Stimulated activated CD4-positive, alpha-beta T cell treated with anti-CD3 and anti-CD28 coated beads, Interleukin-4, amount 100 ng/mL, for 48 hours (primary cell): ENCODE measurements at regions not wholly inside any gene's neighbourhood (a gene's known extent, or its start where the extent isn't known, plus 50 kb on each side); places are given as distances from the start of the nearest gene placed in this dataset.

ENCODE experiments used
- DNase-seq, 2 donors: peaks; one replicate each; pipeline ENCODE4 v3.0.0-alpha.2; 2020; ENCODE audit warnings: low read depth in 2 of 2

- no peak for DNase-seq
Observed at GRCh38 chr16:86429663-86430062, 80.7 kb upstream of the FOXF1 start.

DNA sequence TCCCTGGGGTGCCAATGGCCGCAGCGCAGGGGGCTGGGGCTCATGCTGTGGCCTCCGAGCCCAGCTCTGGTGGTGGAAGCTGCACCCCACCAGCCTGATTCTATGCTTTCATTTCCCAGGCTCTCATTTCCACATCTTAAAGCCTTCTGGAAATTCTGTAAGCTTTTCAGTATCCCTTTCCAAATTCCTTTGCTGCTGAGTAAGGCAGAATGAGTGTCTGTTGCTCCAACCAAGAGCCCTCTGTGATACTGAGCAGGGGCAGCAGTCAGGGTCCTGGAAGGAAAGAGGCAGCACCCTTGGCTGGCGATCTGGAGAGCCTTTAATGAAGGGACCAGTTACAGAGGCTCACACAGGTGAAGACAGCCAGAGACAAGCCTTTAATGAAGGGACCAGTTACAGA is 79.5 kb upstream of the FOXF1 start:
- DNase-seq = no peak

GRCh38 chr16:86431540-86431939 is 78.8 kb upstream of the FOXF1 start:
- no peak for DNase-seq

DNA sequence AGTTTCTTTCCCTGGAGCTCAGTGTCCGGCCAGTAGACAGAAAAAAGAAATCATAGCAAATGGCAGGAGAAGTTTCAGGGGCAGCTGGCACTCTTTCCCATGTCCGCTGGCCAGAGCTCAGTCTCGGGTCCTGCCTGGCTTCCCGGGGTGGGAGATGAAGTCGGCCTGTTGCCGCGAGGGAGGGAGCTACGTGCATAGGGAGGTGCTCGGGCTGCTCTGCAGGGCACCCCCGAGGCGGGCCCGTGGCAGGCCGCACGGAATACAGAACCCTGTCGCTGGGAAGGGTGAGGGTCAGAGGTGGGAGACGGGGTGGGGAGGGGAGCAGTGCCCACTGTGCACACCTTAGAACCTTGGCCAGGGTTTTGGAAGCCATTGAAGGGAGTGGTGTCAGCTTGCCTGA is 78.3 kb upstream of the FOXF1 start:
- no peak for DNase-seq

DNA sequence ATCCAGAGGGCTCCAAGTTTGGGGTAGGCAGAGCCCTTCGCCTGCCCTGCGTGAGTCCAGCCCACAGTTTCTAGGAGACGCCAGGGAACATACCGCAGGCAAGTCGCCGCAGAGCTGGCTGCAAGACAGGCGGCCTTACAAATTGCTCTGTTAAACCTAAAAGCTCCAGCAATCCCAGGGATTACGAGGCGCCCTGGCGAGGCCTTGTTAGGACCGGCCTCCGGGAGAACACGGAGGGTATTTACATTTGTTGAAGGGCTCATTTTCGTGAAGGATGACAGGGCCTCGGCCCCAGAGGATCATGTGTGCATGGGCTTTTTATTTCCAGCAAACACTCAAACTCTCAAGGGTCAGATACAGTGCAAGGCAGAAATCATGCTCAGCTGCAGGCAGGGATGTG is 77.6 kb upstream of the FOXF1 start:
- no peak for DNase-seq

- no peak for DNase-seq
Observed at GRCh38 chr16:86436466-86437185, 73.7 kb upstream of the FOXF1 start.

GRCh38 chr16:86437348-86437747 is 73.0 kb upstream of the FOXF1 start:
- DNase-seq = no peak

DNA sequence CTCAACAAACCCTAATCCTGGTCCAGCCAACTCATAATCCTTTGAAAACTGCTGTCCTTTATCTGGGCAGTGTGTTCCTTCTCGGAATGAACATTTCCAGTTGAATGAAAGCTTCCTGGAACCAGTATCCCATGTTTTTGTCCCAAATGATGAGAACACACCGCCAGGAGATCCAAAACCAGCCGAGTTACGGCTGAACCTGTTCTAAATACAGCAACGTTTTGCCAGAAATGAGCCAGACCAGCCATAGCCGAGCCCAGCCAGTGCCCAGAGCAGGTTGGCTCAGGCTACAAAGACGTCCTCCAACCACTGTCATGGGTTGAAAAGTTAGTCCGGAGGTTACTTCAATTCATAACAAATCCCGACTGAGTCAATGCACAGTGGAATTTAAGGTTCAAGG is 67.6 kb upstream of the FOXF1 start:
- no peak for DNase-seq

DNA sequence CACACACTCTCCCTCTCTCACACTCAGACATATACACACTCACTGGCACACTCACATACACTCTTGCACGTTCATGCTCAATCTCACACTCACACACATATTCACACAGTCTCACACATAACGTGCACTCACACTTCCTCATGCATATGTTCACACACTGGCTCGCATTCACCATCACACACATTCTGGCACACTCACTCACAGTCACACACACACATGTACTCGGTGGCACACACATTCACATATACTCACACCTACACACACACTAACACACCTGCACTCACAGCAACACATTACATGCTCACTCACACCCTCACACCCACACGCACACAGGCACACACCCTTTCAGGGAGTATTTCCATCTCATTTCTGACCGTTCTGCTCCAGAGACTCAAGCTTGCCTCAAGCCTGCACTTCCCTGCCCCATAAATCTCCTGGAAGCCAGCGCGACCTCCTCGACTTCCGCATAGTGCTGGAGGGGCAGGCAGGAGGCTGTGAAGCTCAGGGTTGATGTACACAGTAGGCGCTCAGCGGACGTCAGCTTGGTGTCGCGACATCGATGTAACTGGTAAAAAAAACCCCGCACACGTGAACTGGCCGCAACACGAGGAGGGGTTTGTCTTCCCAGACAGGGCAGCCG is 66.7 kb upstream of the FOXF1 start:
- no peak for DNase-seq

GRCh38 chr16:86444261-86444660 is 66.1 kb upstream of the FOXF1 start:
- no peak for DNase-seq

DNA sequence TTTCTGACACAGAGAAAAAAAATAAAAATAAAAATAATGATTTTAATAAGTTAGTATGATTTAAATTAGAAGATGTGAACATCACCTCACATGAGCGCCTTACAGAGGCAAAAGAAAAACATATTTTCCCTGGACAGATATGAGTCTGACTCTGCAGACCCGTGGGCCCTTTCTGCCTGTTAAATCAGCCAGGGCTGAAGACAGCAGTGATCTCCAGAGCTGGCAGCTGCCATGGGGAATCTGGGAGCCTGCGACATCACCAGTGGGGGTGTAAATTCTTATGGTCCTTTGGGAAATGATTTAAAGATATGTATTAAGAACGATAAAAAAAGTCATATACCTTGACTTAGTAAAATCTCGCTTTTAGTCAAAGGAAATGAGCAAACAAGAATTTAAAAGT is 65.7 kb upstream of the FOXF1 start:
- DNase-seq = no peak

- no peak for DNase-seq
Observed at GRCh38 chr16:86446279-86446678, 64.0 kb upstream of the FOXF1 start.

- no peak for DNase-seq
Observed at GRCh38 chr16:86447228-86447627, 63.1 kb upstream of the FOXF1 start.

DNA sequence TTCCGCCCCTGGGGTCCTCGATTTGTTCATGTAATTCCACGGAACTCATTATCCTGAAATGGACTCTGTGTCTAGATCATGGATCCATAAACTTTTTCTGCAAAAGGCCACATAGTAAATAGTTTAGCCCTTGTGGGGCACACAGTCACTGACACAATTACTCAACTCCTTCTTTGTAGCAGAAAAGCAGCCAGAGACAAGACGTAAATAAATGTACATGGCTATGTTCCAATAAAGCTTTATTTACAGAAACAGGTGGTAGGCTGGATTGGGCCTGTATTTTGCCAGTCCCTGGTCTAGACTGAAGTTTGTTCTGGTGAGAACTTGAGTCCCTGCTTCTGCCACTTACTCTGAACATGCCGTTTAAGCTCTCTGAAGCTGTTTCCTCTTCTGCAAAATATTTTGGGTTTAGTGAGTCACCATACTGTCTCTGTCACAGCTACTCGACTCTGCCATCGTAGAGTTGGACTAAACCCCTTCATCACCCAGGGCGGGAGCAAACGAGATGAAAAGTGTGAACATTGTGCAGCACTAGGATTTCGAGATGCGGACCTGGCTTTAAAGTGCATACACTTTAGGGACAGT is 61.9 kb upstream of the FOXF1 start:
- DNase-seq = no peak

- no peak for DNase-seq
Observed at GRCh38 chr16:86449446-86450095, 60.8 kb upstream of the FOXF1 start.

- no peak for DNase-seq
Observed at GRCh38 chr16:86450691-86451090, 59.6 kb upstream of the FOXF1 start.

GRCh38 chr16:86452451-86452850 is 57.9 kb upstream of the FOXF1 start:
- DNase-seq = no peak

GRCh38 chr16:86455116-86455515 is 55.2 kb upstream of the FOXF1 start:
- no peak for DNase-seq

- no peak for DNase-seq
Observed at GRCh38 chr16:86455640-86456039, 54.7 kb upstream of the FOXF1 start.

GRCh38 chr16:86457501-86458148 is 52.7 kb upstream of the FOXF1 start:
- no peak for DNase-seq

GRCh38 chr16:86458149-86458777 is 52.1 kb upstream of the FOXF1 start:
- DNase-seq = no peak

DNA sequence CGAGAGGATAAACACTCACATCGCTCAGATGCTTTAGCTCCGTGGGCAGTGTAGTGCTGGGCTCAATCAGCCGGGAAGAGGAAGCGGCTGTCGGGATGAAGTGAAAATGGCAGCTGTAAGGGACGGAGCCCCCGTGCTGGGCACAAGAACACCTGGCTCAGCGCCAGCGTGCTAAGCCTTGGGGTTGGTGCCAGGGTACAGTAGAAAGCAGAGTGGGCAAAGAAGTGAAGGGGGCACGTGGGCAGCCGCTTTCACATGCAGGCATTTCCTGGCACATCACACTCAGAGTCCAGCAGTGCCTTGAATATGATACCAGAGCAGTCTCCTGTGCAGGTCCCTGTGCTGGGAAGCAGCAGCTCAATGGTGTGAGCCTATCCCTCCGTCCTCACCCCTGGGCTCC is 51.1 kb upstream of the FOXF1 start:
- DNase-seq = no peak
